A673 (cell line): ENCODE measurements at regions not wholly inside any gene's neighbourhood (a gene's known extent, or its start where the extent isn't known, plus 50 kb on each side); places are given as distances from the start of the nearest gene placed in this dataset.

Source experiments
- BruUV-seq: library from RNA; stranded (reverse); fragments of 400-500 nt; replicated peaks from 2 replicates; lab custom pipeline; 2021; lab: Mats Ljungman, UMichigan
- CTCF ChIA-PET: fragments of 300-600 bp; sonication (Branson Sonifier 250); formaldehyde crosslinking; loops from one replicate; lab custom pipeline; 2022; ENCODE audit warnings: antibody characterized with exemption; lab: Charles Lee
- POLR2A ChIA-PET: fragments of 300-600 bp; sonication (Branson Sonifier 250); formaldehyde crosslinking; loops from one replicate; lab custom pipeline; 2022; ENCODE audit warnings: antibody characterized with exemption; ENCODE audit not compliant: low non-redundant PET; lab: Charles Lee
- DNase-seq: peaks from one replicate; pipeline ENCODE4 v3.0.0-alpha.2; 2015; ENCODE audit warnings: low spot score
- H3K27ac ChIP-seq: fragments of 200-600 bp; sonication (generic); 2 replicates; pipeline ENCODE4 v1.5.1; 2016; ENCODE audit warnings: mixed run types, low read depth, mild to moderate bottlenecking, mixed read lengths, antibody characterized with exemption, low read length; ENCODE audit not compliant: poor library complexity, severe bottlenecking
- H3K27me3 ChIP-seq: fragments of 200-600 bp; sonication (generic); replicated peaks from 2 replicates; pipeline ENCODE4 v1.6.1; 2017; ENCODE audit warnings: mixed run types, low read depth, mild to moderate bottlenecking, mixed read lengths, antibody characterized with exemption, low read length; ENCODE audit not compliant: insufficient read depth, poor library complexity
- H3K36me3 ChIP-seq: fragments of 200-600 bp; sonication (generic); 2 replicates; pipeline ENCODE4 v1.6.1; 2016; ENCODE audit warnings: mixed run types, mild to moderate bottlenecking, mixed read lengths, antibody characterized with exemption, low read length; ENCODE audit not compliant: insufficient read depth, poor library complexity, severe bottlenecking
- H3K4me1 ChIP-seq: fragments of 200-600 bp; sonication (generic); 2 replicates; pipeline ENCODE4 v1.6.1; 2017; ENCODE audit warnings: mixed run types, mild to moderate bottlenecking, mixed read lengths, antibody characterized with exemption, low read length; ENCODE audit not compliant: insufficient read depth, poor library complexity, severe bottlenecking
- H3K4me3 ChIP-seq: fragments of 200-600 bp; sonication (generic); 2 replicates; pipeline ENCODE4 v1.5.1; 2016; ENCODE audit warnings: low read depth, mixed run types, mild to moderate bottlenecking, mixed read lengths, low read length; ENCODE audit not compliant: poor library complexity, severe bottlenecking
- H3K9me3 ChIP-seq: fragments of 200-600 bp; sonication (generic); 2 replicates; pipeline ENCODE4 v1.6.1; 2016; ENCODE audit warnings: mixed run types, low read depth, mild to moderate bottlenecking, mixed read lengths, antibody characterized with exemption, low read length; ENCODE audit not compliant: poor library complexity, severe bottlenecking
- CTCF ChIP-seq: fragments of 300-800, 200-600 bp; sonication (generic); conservative IDR thresholded peaks from 2 replicates; pipeline ENCODE4 v1.5.1; 2017; ENCODE audit warnings: low read depth, mild to moderate bottlenecking, antibody characterized with exemption, low read length, moderate library complexity, mixed read lengths
- EZH2 ChIP-seq: fragments of 200-600 bp; sonication (generic); IDR thresholded peaks from 2 replicates; pipeline ENCODE4 v1.6.1; 2017; ENCODE audit warnings: borderline replicate concordance, low read depth, mild to moderate bottlenecking, mixed read lengths, antibody characterized with exemption, low read length; ENCODE audit not compliant: poor library complexity, severe bottlenecking
- intact Hi-C: fragments of 100-400 bp; cut with micrococcal nuclease; formaldehyde crosslinking; loops from one replicate; pipeline ENCODE4 v1.10.0; 2022; ENCODE audit not compliant: unreplicated experiment

GRCh38 chr3:6260551-6261191 is 600.2 kb upstream of the GRM7 start:
- ChIA-PET CTCF (no interaction called here), POLR2A (no interaction called here)
- H3K4me1 ChIP-seq, result no peaks in the 10 kb centered on the region
- no peak overlapping the region for H3K27ac ChIP-seq
- no peak for DNase-seq
- intact Hi-C loops, result no loop called here
- no peaks in the 10 kb centered on the region for H3K9me3 ChIP-seq
- no peaks in the 10 kb centered on the region for H3K27me3 ChIP-seq
- H3K36me3 ChIP-seq, result no peaks in the 10 kb centered on the region
- H3K4me3 ChIP-seq, result no peak overlapping the region
- no TSS peak for BruUV-seq
- TF ChIP-seq CTCF, result no peak
- no peak for TF ChIP-seq EZH2

GRCh38 chr3:6262010-6262409 is 598.9 kb upstream of the GRM7 start:
- Histone ChIP-seq H3K36me3 (no peaks in the 10 kb centered on the region), H3K4me1 (no peaks in the 10 kb centered on the region), H3K27ac (no peak overlapping the region), H3K9me3 (no peaks in the 10 kb centered on the region), H3K4me3 (no peak overlapping the region), H3K27me3 (no peaks in the 10 kb centered on the region)
- intact Hi-C loops, result no loop called here
- no TSS peak for BruUV-seq
- POLR2A ChIA-PET, result no interaction called here
- TF ChIP-seq CTCF, result no peak
- TF ChIP-seq EZH2, result no peak
- CTCF ChIA-PET, result no interaction called here
- no peak for DNase-seq

- BruUV-seq, result no TSS peak
- Histone ChIP-seq H3K9me3 (no peaks in the 10 kb centered on the region), H3K4me1 (no peaks in the 10 kb centered on the region), H3K4me3 (no peak overlapping the region), H3K27ac (no peak overlapping the region), H3K36me3 (no peaks in the 10 kb centered on the region), H3K27me3 (no peaks in the 10 kb centered on the region)
- ChIA-PET POLR2A (no interaction called here), CTCF (no interaction called here)
- intact Hi-C loops, result no loop called here
- no peak for TF ChIP-seq EZH2
- no peak for DNase-seq
These were observed 596.9 kb upstream of the GRM7 start for GRCh38 chr3:6264036-6264435.

- Histone ChIP-seq H3K4me1 (no peaks in the 10 kb centered on the region), H3K4me3 (no peak overlapping the region), H3K27me3 (no peaks in the 10 kb centered on the region), H3K9me3 (no peaks in the 10 kb centered on the region), H3K27ac (no peak overlapping the region), H3K36me3 (no peaks in the 10 kb centered on the region)
- POLR2A ChIA-PET, result no interaction called here
- CTCF ChIA-PET, result no interaction called here
- intact Hi-C loops, result no loop called here
- no TSS peak for BruUV-seq
- DNase-seq, result no peak
- no peak for TF ChIP-seq CTCF
These were observed 596.0 kb upstream of the GRM7 start for GRCh38 chr3:6264906-6265305.
